Activated naive CD8-positive, alpha-beta T cell treated with anti-CD3 and anti-CD28 coated beads for 36 hours (primary cell): ENCODE measurements at regions not wholly inside any gene's neighbourhood (a gene's known extent, or its start where the extent isn't known, plus 50 kb on each side); places are given as distances from the start of the nearest gene placed in this dataset.
"Not testable (repeated sequence)": the region's sequence is repeated elsewhere in the genome, so short reads cannot be mapped to it uniquely, and the experiment has no call there.

Experiments
- DNase-seq: peaks from one replicate; pipeline ENCODE4 v3.0.0; 2021
- H3K27ac Mint-ChIP-seq: one replicate; pipeline ENCODE4 v1.8.0; 2022; ENCODE audit warnings: mild to moderate bottlenecking, moderate library complexity, mixed read lengths
- H3K27me3 Mint-ChIP-seq: one replicate; pipeline ENCODE4 v1.8.0; 2022; ENCODE audit warnings: mild to moderate bottlenecking, mixed read lengths
- H3K36me3 Mint-ChIP-seq: one replicate; pipeline ENCODE4 v1.8.0; 2021; ENCODE audit warnings: mild to moderate bottlenecking, mixed read lengths
- H3K4me1 Mint-ChIP-seq: one replicate; pipeline ENCODE4 v1.8.0; 2021; ENCODE audit warnings: mixed read lengths
- H3K4me3 Mint-ChIP-seq: one replicate; pipeline ENCODE4 v1.8.0; 2022; ENCODE audit warnings: mild to moderate bottlenecking, moderate library complexity, mixed read lengths
- H3K9me3 Mint-ChIP-seq: one replicate; pipeline ENCODE4 v1.8.0; 2022; ENCODE audit warnings: mixed read lengths

- not testable (repeated sequence) for DNase-seq, H3K4me1 Mint-ChIP-seq, H3K27me3 Mint-ChIP-seq, H3K4me3 Mint-ChIP-seq, H3K27ac Mint-ChIP-seq, H3K9me3 Mint-ChIP-seq, H3K36me3 Mint-ChIP-seq
These were observed 69.5 kb downstream of the NPIPA7 start for GRCh38 chr16:16448423-16448822.

DNA sequence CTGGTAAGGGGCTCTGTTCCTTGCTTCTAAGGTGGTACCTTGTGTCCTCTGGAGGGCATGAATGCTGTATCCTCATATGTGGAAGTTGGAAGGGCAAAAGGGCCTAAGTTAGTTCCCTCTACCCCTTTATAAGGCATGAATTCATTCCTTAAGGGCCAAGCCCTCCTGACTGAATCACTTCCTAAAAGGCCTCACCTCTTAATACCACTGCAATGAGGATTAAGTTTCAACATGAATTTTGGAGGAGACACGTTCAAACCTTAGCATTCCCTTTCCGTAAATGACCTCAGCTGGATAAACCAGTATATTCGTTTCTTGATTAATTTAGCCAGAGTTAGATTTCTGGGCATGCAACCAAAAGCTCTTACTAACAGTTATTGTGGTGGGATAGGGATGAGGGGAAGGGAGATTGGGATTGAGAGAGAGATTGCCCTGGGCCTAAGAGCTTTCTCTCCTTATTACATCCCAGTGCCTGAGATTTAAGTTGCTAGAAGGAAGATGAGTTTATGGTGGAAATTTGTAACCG, 70.8 kb downstream of the NPIPA7 start:
- not testable (repeated sequence) for H3K27ac Mint-ChIP-seq, H3K4me1 Mint-ChIP-seq, H3K36me3 Mint-ChIP-seq, H3K27me3 Mint-ChIP-seq, H3K4me3 Mint-ChIP-seq, DNase-seq, H3K9me3 Mint-ChIP-seq

DNA sequence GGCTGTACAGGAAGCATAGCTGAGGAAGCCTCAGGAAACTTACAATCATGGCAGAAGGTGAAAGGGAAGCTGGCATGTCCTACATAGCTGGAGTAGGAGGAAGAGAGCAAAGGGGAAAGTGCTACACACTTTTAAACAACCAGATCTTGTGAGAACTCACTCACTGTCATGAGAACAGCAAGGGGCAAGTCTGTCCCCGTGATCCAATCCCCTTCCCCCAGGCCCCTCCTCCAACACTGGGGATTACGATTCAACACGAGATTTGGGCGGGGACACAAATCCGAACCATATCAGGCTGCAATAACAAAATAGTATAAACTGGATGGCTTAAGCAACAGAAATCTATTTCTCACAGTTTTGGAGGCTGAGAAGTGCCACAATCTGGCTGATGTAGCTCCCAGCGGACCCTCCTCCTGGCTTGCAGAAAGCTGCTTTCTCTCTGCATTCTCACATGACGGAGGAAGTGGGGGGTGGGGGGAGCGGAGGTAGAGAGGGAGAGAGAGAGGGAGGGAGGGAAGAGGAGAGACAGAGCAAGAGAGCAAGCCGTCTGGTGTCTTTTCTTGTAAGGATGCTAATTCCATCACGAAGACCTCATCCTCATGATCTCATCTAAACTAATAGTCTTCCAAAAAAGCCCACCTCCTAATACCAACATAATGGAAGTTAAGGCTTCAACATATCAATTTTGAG, 72.9 kb downstream of the NPIPA7 start:
- not testable (repeated sequence) for H3K36me3 Mint-ChIP-seq, H3K27ac Mint-ChIP-seq, H3K9me3 Mint-ChIP-seq, H3K4me1 Mint-ChIP-seq, DNase-seq, H3K4me3 Mint-ChIP-seq, H3K27me3 Mint-ChIP-seq

- H3K27ac Mint-ChIP-seq = not testable (repeated sequence)
These were observed 79.6 kb downstream of the NPIPA7 start for GRCh38 chr16:16458579-16458978.

GRCh38 chr16:16463792-16464191, 84.9 kb downstream of the NPIPA7 start:
- not testable (repeated sequence) for H3K36me3 Mint-ChIP-seq, H3K4me1 Mint-ChIP-seq, H3K4me3 Mint-ChIP-seq, DNase-seq, H3K27me3 Mint-ChIP-seq, H3K9me3 Mint-ChIP-seq, H3K27ac Mint-ChIP-seq

More at GRCh38 chr16:16458579-16458978, 79.6 kb downstream of the NPIPA7 start:
- not testable (repeated sequence) for H3K9me3 Mint-ChIP-seq, DNase-seq, H3K36me3 Mint-ChIP-seq, H3K27me3 Mint-ChIP-seq, H3K4me1 Mint-ChIP-seq, H3K4me3 Mint-ChIP-seq

DNA sequence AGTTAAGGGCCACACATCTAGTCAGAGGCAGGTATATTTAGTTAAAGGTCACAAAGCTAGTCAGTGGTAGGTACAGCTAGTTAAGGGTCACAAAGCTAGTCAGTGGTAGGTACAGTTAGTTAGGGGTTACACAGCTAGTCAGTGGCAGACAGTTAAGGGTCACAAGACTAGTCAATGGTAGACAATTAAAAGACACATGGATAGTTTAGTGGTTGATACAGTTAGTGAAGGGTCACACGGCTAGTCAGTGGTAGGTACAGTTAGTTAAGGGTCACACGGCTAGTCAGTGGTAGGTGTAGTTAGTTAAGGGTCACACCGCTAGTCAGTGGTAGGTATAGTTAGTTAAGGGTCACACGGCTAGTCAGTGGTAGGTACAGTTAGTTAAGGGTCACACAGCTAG, 110.0 kb downstream of the NPIPA7 start:
- H3K27me3 Mint-ChIP-seq, H3K27ac Mint-ChIP-seq, H3K9me3 Mint-ChIP-seq: not testable (repeated sequence)

DNA sequence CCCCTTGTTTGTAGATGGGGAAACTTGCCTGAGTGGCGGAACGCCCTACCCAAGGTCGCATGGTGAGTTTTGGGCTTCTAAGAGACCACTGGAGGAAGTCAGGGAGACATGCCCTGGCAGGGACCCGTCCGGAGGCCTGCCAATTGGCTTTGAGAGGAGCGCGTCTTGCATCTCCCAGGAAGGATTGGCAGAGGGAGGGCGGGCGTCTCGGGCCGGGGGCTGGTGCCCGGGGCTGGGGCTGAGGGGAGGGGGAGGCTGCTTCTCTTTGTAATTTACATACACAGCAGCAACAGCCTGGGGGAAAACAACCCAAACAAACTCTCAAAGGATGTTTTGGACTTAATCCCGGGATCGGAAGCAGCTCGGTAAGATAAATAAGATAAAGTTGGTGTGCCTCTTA, 110.5 kb downstream of the NPIPA7 start:
- not testable (repeated sequence) for DNase-seq, H3K4me1 Mint-ChIP-seq, H3K36me3 Mint-ChIP-seq, H3K9me3 Mint-ChIP-seq, H3K27ac Mint-ChIP-seq, H3K4me3 Mint-ChIP-seq, H3K27me3 Mint-ChIP-seq

More for the DNA sequence above, 110.0 kb downstream of the NPIPA7 start:
- not testable (repeated sequence) for DNase-seq, H3K36me3 Mint-ChIP-seq, H3K4me3 Mint-ChIP-seq, H3K4me1 Mint-ChIP-seq

GRCh38 chr16:16494114-16494513, 115.2 kb downstream of the NPIPA7 start:
- not testable (repeated sequence) for H3K4me1 Mint-ChIP-seq, H3K9me3 Mint-ChIP-seq, DNase-seq, H3K27me3 Mint-ChIP-seq, H3K27ac Mint-ChIP-seq, H3K36me3 Mint-ChIP-seq, H3K4me3 Mint-ChIP-seq

- not testable (repeated sequence) for H3K4me1 Mint-ChIP-seq, H3K36me3 Mint-ChIP-seq, H3K27me3 Mint-ChIP-seq, H3K9me3 Mint-ChIP-seq, DNase-seq, H3K4me3 Mint-ChIP-seq, H3K27ac Mint-ChIP-seq
These were observed 116.1 kb downstream of the NPIPA7 start for GRCh38 chr16:16494998-16495397.

DNA sequence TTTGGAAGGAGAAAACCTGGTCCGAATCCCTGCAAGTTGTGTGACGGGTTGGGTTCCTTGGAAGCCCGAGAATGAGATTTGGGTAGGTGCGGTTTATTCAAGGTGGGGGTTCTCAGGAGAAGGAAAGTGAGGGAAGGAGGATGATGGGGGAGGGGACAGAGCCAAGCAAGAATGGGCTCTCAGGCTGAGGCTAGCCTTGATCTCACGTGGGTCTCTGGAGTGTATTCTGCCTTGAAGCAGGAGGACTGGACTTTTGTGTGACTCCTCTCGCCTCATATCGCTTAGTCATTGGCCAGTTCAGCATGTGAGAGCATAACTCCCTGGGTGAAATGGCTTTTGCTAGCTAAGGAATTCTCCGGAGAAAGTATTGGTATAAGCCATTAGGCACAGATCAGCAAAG, 120.9 kb downstream of the NPIPA7 start:
- DNase-seq, H3K27me3 Mint-ChIP-seq, H3K4me3 Mint-ChIP-seq, H3K36me3 Mint-ChIP-seq, H3K9me3 Mint-ChIP-seq, H3K4me1 Mint-ChIP-seq, H3K27ac Mint-ChIP-seq: not testable (repeated sequence)

- H3K4me1 Mint-ChIP-seq, H3K36me3 Mint-ChIP-seq, DNase-seq, H3K27ac Mint-ChIP-seq, H3K27me3 Mint-ChIP-seq, H3K4me3 Mint-ChIP-seq, H3K9me3 Mint-ChIP-seq: not testable (repeated sequence)
These were observed 128.1 kb downstream of the NPIPA7 start for GRCh38 chr16:16507041-16507440.

DNA sequence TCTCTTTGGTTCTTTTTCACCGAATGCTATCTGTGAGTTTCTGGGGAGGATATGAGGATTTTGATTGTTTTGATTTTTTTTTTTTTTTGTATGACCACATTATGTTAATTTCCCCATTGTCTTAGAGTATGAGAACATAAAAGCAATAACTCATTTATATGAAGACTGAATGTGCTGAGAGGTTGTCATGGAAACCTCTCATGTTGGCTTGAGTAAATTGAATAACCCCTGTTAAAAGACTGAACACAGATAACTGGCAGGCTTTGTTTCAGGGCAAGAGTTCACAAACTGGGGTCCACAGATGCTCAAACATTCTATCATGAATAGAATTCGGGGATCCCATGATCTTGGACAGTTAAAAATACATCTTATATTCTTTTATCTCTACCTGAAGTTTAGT, 129.4 kb downstream of the NPIPA7 start:
- H3K4me1 Mint-ChIP-seq, H3K27ac Mint-ChIP-seq, H3K9me3 Mint-ChIP-seq, H3K36me3 Mint-ChIP-seq, H3K27me3 Mint-ChIP-seq, DNase-seq, H3K4me3 Mint-ChIP-seq: not testable (repeated sequence)

GRCh38 chr16:16519395-16519794, 140.5 kb downstream of the NPIPA7 start:
- not testable (repeated sequence) for H3K27ac Mint-ChIP-seq, H3K36me3 Mint-ChIP-seq, H3K4me1 Mint-ChIP-seq, H3K4me3 Mint-ChIP-seq, H3K27me3 Mint-ChIP-seq, DNase-seq, H3K9me3 Mint-ChIP-seq

DNA sequence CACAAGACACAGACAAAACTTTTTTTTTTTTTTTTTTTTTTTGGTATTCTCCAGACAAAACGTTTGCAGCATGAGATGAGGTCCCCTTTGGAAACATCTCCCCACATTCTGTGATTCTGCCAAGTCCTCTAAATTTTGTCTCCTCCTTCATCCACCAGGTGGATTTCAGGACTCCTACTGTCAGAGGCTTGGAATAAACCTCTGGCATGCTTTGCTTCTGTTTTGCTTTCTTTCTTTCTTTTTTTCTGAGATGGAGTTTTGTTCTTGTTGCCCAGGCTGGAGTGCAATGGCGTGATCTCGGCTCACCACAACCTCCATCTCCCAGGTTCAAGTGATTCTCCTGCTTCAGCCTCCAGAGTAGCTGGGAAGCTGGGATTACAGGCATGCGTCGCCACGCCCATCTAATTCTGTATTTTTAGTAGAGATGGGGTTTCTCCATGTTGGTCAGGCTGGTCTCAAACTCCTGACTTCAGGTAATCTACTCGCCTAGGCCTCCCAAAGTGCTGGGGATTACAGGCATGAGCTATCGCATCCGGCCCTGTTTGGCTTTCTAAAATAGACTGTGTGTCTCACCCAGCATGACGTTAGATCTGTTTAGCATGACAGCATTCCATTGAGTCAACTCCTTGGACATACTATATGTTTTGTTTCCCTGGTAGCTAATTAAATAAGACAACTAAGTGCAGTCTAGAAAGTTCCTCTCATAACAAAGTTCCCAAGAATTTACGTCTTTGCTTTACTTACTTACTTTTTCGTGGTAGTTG, 142.5 kb downstream of the NPIPA7 start:
- not testable (repeated sequence) for H3K27me3 Mint-ChIP-seq, H3K4me3 Mint-ChIP-seq, H3K9me3 Mint-ChIP-seq, H3K36me3 Mint-ChIP-seq, DNase-seq, H3K4me1 Mint-ChIP-seq, H3K27ac Mint-ChIP-seq

DNA sequence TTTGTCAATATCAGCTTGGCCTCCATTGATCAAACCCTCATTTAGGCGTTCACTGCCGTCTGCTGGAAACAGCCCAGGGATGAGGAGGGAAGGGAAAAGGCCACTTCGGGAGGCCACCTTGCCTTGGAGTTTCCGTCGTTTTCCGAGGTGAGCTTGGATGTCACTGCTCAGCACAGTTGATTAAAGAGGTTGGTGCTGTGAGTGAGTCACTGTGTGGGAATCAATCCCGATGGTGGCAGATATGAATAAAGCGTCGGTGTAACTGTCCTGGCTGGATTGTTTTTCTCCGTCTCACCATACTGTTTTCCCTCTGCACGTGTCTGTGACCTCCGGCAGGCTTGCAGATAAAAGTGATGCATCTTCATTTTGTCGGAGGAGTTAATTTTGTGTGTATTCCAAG, 148.1 kb downstream of the NPIPA7 start:
- not testable (repeated sequence) for H3K4me1 Mint-ChIP-seq, H3K27ac Mint-ChIP-seq, DNase-seq, H3K27me3 Mint-ChIP-seq, H3K9me3 Mint-ChIP-seq, H3K4me3 Mint-ChIP-seq, H3K36me3 Mint-ChIP-seq

DNA sequence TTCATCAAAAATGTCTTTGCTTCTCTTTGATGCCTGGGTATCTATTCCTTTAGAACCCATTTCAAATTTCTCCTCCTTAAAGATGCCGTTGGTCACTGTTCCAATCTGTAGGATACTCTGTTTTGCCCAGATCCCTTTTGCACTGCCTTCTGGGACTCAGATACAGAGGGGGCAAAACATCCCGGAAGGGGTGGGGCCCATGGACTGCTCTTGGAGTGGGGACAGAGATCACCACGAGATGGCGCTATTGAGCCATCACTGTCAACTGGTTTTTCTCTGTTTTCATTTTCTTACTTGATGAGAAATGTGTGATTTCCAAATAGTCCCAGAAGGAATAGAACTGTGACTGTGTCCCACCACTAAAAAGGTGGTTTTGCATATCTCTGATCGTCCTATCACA, 151.8 kb downstream of the NPIPA7 start:
- H3K4me1 Mint-ChIP-seq, H3K27ac Mint-ChIP-seq, H3K9me3 Mint-ChIP-seq, H3K36me3 Mint-ChIP-seq, H3K27me3 Mint-ChIP-seq, DNase-seq, H3K4me3 Mint-ChIP-seq: not testable (repeated sequence)
